GM03348 (cell line): ENCODE measurements at regions not wholly inside any gene's neighbourhood (a gene's known extent, or its start where the extent isn't known, plus 50 kb on each side); places are given as distances from the start of the nearest gene placed in this dataset.
"Not testable (repeated sequence)": the region's sequence is repeated elsewhere in the genome, so short reads cannot be mapped to it uniquely, and the experiment has no call there.

Experiments
- DNase-seq: peaks from one replicate; pipeline ENCODE4 v3.0.0; 2012; ENCODE audit warnings: low spot score

DNA sequence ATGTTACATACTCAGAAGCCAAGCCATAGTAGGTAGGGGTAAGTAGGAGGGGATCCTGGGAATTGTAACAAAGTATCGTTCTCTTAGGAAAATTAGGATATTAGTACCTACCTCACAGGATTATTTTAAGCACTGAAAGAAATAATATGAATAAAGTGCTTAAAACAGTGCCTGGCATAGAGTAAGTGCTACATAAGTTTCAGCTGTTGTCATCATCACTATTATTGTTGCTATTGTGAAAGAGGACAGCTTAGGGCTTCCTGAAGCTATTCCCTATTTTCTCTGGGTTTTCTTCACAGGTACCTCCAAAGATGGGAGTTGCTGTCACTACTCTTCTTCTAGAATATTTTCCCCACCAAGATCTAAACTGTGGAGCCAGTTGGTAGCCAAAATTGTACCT lies 443.7 kb upstream of the FGF16 start:
- DNase-seq: no peak

DNA sequence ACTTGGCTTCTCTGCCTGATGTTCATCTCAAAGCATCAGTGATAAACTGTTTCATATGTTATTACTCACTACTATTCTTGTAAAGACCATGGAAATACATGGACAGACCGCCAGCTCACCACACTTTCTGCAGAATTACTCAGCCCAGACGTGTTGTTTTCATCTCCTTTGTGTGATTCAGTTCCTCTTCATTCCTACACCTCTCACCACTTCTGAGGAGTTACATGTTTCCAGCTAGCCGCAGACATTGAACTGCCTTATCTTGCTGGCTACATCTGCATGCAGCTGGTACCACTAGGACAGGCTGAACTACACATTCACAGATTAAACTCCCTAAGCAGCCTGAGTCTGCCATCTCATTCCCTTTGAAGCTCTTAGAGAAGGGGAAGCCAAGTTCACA lies 443.2 kb upstream of the FGF16 start:
- DNase-seq: peak; percentile 14

DNA sequence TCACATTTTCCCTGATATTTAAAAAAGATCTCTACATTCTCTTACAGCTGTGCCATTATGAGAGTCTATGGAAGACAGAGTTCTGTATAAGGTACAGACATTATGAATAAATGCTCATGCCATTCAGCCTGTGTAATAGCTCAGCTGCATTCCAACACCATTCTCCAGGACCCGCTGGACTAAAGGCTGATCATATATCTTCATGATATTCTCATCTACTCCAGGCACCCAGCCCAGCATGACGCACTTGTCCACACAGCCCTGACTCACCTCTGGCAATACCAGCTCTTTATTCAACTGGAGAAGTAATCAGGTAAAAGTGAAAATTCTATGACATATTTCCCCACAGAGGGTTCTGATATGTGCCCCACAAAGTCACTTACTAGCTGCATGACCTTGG lies 437.5 kb upstream of the FGF16 start:
- peak; percentile 49 for DNase-seq

DNA sequence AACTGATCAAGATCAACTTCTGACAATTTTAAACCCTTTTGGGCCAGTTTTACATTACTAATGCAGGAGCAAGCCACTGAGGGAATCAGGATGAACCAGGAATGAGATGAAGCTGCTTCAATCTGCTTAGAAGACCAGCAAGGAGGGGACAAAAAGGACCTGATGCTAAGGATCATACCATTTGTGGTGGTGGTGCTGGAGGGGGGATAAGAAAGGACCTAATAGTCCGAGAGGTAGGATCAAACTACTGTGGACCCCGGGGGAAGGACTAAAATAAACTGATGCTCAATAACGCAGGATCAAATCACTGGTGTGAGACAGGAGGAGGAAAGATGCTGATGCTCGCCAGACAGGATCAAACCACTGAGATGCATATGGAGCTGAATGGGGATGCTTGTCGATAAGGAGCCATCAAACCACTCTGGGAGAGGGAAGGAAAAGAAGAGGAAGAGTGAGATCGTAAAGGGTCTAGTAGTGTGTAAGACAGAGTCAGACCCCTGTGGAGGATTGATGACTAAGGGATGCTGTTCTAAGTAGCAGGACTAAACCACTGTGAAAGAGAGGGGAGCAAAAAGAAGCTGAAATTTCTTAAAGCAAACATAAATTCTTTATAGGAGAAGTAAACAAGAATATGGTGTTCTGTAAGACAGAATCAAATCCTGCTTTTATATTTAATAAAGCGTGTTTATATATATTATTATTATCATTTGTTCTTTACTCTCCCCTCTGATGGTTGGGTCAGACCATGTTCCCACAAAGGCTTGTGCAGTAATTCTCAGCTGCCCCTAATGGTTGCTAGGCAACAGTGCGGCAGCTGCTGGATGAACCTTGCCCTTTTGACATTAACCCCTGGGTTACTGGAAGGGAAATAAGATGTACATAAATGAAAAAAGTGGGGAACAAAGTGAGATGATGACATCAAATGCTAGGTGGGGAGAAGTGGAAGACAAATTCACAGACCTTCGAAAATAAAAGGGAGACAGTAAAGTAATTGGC lies 432.5 kb upstream of the FGF16 start:
- no peak for DNase-seq

GRCh38 chrX:77017093-77017492 lies 430.1 kb upstream of the FGF16 start:
- no peak for DNase-seq

DNA sequence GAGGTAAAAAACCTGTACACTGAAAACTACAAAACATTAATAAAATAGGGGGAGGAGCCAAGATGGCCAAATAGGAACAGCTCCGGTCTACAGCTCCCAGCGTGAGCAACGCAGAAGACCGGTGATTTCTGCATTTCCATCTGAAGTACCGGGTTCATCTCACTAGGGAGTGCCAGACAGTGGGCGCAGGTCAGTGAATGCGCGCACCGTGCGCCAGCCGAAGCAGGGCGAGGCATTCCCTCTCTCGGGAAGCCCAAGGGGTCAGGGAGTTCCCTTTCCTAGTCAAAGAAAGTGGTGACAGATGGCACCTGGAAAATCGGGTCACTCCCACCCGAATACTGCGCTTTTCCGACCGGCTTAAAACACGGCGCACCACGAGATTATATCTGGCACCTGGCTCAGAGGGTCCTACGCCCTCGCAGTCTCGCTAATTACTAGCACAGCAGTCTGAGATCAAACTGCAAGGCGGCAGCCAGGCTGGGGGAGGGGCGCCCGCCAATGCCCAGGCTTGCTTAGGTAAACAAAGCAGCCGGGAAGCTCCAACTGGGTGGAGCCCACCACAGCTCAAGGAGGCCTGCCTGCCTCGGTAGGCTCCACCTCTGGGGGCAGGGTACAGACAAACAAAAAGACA lies 400.9 kb upstream of the FGF16 start:
- not testable (repeated sequence) for DNase-seq

- DNase-seq: no peak
These were observed 386.6 kb upstream of the FGF16 start for GRCh38 chrX:77060572-77060971.

DNA sequence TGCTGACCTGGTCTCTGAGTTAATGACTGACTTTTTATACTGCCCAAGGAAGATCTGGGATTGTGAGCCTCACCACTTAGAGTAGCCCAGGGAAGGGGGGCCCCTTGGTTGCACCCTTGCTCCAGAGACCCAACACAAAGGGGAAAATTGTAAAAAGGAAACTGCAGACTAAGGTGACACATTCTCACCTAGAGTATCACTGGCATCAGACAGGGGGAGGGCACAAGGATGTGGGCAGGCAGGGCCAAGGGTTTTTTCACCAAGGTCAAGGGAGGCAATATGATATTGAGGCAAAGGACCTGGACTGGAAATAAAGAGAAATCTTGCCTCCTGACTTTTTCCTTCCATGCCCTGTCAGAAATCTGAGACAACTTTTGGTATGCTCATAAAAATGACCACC lies 386.2 kb upstream of the FGF16 start:
- DNase-seq: no peak

DNA sequence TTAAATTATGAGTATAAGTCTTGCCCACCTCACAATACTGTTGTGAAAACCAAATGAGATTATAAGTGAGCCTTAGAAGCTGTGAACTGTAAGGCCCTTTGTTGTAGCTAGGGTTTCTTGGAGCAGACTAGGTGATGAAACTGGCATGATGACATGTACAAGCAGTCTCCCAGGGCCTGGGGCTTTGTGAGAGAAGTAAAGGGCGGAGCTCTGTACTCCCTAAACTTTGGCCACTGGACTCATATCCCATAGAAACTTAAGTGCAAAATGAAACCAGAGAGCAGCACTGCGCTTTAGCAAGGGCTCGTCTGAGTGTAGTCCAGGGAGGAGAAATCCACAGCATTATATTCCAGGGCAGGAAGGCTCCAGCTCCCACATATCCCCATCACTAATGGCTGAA lies 385.6 kb upstream of the FGF16 start:
- no peak for DNase-seq

DNA sequence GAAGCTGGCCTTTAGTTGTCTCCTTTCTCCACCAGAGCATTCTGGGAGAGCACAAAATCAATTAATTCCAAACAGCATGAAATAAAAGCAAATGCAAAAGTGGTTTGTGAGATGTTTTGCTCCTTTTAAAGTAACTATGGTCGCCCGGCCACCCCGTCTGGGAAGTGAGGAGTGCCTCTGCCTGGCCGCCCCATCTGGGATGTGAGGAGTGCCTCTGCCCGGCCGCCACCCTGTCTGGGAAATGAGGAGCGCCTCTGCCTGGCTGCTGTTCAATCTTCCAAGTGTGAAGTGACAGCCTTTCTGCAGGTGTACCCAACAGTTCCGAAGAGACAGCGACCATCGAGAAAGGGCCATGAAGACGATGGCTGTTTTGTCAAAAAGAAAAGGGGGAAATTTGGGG lies 381.3 kb upstream of the FGF16 start:
- no peak for DNase-seq

DNA sequence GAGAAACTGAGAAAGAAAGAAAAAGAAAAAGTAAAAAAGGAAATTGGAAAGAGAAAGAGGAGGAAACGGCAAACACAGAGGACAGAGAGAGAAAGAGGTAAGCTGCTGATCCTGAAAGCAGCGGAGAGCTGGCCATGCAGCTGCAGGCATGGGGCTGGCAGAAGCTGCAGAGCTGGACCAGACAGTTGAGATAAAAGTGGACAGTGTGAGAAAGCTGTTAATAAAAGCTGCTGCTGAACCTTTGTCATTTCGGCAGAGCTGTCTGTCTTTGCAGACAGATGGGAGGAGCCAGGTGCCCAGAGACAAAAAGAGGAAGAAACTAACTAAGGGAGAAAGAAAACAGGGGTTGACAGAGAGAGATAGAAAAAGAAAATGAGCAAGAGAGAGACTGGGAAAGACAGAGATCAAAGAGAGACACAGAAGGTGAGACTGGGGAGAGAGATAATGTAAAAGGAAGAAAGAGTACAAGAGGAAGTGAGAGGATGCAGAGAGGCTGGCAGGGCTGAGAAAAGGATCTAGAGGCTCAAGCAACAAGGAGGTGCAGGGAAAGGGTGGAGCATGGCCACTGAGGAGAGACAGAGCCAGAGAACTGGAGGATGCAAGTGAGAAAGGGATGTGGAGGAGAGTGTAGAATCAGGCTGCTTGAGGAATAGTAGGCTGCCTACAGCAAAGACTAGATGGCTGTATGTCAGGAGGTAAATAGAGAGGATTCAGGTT lies 376.8 kb upstream of the FGF16 start:
- no peak for DNase-seq

- no peak for DNase-seq
These were observed 370.3 kb upstream of the FGF16 start for GRCh38 chrX:77076896-77077295.

DNA sequence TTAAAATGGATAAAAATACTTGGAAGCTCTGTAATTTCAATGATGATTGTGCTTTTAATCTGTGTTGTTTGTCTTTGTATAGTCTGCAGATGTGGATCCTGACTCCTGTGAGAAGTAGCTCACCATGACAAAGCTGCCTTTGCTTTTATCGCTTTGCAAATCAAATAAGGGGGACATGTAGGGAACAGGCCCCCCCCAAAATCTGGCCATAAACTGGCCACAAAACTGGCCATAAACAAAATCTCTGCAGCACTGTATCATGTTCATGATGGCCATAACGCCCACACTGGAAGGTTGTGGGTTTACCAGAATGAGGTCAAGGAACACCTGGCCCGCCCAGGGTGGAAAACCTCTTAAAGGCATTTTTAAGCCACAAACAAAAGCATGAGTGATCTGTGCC lies 366.0 kb upstream of the FGF16 start:
- DNase-seq: not testable (repeated sequence)

GRCh38 chrX:77085372-77085771 lies 361.8 kb upstream of the FGF16 start:
- no peak for DNase-seq

DNA sequence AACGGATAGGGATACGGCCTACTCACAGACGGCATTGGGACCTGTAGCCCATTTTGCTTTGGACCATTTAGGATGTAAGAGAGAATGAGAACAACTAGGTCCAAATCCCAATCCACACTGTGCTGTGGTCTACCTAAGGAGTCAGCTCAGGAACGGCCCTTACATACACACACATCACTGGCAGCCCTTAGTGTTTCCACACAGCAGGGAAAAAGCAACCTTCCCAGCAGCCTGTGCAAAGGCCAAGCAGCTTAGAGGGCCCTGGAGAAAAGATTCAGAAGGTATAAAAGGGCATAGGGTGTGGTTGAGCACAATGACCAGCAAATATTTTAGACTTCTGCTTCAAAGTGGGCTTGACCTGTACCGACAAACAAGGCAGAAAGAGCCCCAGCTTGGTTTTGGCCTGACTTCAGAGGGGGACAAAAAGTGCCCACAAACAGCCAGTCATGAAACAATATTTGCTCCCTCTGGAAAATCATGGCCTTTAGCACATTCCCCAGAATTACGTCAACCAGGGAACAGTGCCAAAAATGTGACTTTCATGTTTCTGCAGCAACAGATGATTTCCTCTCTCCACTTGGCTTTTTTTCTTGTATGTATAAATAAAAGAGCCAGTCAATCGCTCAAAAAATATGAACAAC lies 359.5 kb upstream of the FGF16 start:
- DNase-seq: peak; percentile 17

GRCh38 chrX:77088233-77088632 lies 359.0 kb upstream of the FGF16 start:
- DNase-seq: no peak

DNA sequence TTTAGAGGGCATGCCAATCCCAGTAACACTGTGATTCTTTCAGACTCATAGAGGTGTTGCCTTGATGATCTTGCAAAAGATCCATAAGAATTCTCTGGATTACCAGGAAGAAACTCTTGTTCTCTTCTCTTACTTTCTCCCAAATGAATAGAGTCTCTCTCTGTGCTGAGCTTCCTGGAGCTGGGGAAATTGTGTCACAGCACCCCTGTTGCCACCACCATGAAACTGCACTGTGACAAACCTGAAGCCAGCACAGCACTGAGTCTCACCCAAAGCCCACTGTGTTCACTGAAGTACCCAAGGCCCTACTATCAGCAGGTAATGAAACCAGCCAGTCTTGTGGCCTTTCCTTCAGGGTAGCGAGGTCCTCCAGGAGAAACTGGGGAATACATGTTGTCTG lies 332.7 kb upstream of the FGF16 start:
- no peak for DNase-seq

DNA sequence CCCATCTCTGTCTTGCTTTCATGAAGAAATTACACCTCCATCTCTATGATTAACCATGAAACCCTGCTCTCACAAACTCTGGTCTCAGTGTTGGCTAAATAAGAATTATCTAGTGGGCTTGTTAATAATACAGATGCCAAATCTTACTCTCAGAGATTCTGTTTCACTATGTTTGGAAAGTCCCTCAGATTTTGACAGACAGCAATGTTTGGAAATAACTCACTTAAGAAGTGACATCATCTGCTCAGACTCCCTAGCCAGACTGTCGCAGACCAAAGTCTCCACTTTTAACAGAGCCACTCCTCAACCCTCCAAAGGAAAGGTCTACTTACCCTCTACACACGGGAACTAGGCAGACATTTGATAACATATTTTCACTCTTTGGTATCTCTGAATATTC lies 328.5 kb upstream of the FGF16 start:
- no peak for DNase-seq

DNA sequence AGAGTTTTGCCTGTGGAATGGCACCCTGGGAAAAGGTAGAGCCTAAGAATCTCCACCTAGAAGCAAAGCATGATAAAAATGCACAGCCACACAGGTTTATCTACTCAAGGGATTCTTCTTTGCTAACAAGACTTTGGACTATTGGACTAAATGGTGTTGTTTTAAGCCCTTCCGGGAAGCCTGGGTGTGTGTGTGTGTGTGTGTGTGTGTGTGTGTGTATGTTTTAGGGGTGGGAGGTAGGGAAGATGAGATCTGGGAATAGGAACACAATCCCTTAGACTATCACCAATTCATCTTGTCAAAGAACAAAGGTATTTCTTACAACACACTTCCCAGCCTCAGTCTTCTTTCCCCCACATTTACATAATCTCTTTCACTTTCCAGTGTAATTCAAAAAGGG lies 327.5 kb upstream of the FGF16 start:
- no peak for DNase-seq

DNA sequence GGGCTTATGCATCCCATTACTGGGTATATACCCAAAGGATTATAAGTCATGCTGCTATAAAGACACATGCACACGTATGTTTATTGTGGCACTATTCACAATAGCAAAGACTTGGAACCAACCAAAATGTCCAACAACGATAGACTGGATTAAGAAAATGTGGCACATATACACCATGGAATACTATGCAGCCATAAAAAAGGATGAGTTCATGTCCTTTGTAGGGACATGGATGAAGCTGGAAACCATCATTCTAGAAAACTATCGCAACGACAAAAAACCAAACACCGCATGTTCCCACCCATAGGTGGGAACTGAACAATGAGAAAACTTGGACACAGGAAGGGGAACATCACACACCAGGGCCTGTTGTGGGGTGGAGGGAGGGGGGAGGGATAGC lies 323.3 kb upstream of the FGF16 start:
- not testable (repeated sequence) for DNase-seq

DNA sequence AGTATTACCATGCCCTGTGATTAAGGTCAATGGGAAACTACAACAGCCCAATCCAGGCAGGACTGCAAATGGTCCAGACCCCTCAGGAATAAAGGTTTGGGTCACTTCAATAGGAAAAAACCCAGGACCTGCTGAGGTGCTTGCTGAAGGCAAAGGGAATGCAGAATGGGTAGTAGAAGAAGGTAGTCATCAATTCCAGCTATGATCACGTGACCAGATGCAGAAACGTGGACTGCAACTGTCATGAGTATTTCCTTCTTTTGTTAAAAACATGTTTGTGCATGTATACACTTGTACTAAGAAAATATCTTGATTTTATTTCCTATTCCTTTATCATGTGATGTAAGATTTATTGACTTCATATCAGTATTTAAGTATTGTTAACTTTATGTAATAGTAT lies 319.6 kb upstream of the FGF16 start:
- DNase-seq: not testable (repeated sequence)

DNA sequence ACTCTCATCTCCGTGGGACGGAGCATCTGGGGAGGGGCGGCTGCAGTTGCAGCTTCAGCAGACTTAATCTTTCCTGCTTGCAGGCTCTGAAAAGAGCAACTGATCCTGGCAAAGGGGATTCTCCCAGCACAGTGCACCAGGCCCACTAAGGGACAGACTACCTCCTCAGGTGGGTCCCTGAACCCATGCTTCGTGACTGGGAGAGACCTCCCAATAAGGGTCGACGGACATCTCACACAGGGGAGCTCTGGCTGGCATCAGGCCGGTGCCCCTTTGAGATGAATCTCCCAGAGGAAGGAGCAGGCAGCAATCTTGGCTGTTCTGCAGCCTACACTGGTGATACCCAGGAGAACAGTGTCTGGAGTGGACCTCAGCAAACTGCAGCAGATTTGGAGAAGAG lies 303.3 kb upstream of the FGF16 start:
- DNase-seq: no peak
